ENCODE measurements at regions not wholly inside any gene's neighbourhood (a gene's known extent, or its start where the extent isn't known, plus 50 kb on each side); places are given as distances from the start of the nearest gene placed in this dataset.

DNA sequence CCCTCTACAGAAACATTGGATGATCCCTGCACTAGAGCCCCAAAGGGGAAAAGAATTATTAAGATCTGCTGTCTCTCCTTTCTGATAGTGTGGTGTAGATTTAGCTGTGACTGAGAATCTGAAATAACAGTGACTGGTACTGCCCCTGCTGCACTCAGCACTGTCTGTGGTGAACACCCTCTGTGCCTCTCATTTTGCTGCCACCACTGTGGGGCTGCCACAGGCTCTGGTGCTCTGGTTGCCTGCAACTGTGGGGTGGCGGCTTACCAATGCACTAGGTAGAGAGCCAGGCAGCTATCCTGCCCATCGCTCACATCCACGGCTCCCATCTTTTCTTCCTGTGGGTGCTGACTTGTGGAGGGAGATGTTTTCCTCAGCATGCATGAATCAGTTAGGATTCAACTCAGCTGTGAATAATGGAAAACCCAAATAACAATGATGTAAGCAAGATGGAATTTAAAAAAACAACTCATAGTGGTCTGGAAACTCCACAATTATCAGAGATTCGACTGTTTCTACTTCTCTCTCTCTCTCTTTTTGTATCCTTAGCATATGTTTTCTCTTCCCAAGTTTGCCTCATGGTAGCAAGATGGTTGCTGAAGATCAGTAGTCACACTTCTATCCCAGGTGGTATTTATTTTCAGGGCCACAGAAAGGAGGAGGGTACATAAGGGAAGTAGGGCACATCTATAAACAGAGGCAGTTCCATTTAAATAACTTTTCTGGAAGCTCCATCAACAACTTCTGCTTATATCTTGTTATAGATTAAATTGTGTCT lies 99.8 kb upstream of the DAP start:
- Mint-ChIP-seq H3K4me3 (ENCODE audit: unreplicated experiment) (no peak overlapping the region), H3K27ac (ENCODE audit: unreplicated experiment) (no peak overlapping the region), H3K27me3 (ENCODE audit: unreplicated experiment) (peaks cover 8% of the 10 kb centered on the region), H3K36me3 (ENCODE audit: unreplicated experiment) (peaks cover 6% of the 10 kb centered on the region), H3K9me3 (ENCODE audit: unreplicated experiment) (peaks cover 3% of the 10 kb centered on the region), H3K4me1 (ENCODE audit: low read depth, unreplicated experiment) (peaks cover 9% of the 10 kb centered on the region)
- DNase-seq = no peak
- TF ChIP-seq, protein P1, sequence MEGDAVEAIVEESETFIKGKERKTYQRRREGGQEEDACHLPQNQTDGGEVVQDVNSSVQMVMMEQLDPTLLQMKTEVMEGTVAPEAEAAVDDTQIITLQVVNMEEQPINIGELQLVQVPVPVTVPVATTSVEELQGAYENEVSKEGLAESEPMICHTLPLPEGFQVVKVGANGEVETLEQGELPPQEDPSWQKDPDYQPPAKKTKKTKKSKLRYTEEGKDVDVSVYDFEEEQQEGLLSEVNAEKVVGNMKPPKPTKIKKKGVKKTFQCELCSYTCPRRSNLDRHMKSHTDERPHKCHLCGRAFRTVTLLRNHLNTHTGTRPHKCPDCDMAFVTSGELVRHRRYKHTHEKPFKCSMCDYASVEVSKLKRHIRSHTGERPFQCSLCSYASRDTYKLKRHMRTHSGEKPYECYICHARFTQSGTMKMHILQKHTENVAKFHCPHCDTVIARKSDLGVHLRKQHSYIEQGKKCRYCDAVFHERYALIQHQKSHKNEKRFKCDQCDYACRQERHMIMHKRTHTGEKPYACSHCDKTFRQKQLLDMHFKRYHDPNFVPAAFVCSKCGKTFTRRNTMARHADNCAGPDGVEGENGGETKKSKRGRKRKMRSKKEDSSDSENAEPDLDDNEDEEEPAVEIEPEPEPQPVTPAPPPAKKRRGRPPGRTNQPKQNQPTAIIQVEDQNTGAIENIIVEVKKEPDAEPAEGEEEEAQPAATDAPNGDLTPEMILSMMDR (IDR thresholded peaks at IDR 0.05; ENCODE audit: partially characterized antibody, unreplicated experiment) = no peak

DNA sequence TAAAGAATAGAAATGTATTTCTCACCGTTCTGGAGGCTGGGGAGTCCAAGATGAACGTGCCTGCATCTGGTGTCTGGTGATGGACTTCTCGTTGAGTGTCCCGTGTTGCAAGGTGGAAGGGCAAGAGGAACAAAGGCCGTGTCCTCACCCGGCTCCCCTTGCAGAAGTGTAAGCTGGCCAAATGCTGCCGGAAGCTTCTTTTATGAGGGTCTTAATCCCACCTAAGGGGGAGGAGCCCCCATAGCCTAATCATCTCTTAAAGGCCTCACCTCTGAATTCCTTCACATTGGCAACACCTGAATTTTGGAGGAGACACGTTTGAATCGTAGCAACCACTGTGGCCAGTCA lies 99.1 kb upstream of the DAP start:
- H3K9me3 Mint-ChIP-seq (ENCODE audit: unreplicated experiment) = peaks cover 3% of the 10 kb centered on the region
- DNase-seq = no peak
- H3K27ac Mint-ChIP-seq (ENCODE audit: unreplicated experiment) = no peak overlapping the region
- TF ChIP-seq, protein P1 (IDR thresholded peaks at IDR 0.05; ENCODE audit: partially characterized antibody, unreplicated experiment) = no peak
- peaks cover 6% of the 10 kb centered on the region for H3K36me3 Mint-ChIP-seq (ENCODE audit: unreplicated experiment)
- H3K4me3 Mint-ChIP-seq (ENCODE audit: unreplicated experiment) = no peak overlapping the region
- peaks cover 7% of the 10 kb centered on the region for H3K4me1 Mint-ChIP-seq (ENCODE audit: low read depth, unreplicated experiment)
- peaks cover 8% of the 10 kb centered on the region for H3K27me3 Mint-ChIP-seq (ENCODE audit: unreplicated experiment)

DNA sequence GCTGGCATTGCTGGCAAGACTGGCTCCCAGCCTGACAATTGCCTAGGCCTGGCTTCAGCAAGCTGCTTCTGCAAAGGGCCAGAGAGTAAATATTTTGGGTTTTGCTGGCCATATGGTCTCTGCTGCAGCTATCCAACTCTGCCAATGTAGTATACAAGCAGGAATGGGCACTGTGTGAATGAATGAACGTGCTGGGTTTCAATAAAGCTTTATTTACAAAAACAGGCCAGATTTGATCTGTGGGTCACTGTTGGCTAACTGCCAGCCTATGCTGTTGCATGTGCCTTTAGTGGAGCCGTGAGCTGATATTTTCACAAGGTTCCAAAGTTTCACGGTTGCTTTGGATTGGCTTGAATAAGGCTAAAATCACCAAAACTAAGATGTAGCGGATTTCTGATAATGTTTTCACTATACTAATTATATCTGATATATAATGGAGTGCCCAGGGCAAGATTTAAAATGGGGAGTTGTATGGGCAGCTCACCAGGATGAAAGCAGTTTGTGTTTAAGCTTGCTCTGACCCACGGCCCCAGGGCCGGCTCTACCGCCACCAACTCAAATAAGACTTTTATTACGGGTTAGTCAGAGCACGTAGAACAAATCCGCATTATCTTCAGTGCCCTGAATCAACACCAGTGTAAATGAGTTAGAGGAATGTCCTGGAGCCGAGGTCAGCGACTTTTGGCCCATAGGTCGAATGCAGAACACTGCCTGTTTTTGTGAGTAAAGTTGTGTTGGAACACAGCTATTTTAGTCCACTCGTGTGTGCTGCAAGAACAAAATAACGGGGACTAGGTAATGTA lies 98.6 kb upstream of the DAP start:
- TF ChIP-seq, protein P1 (IDR thresholded peaks at IDR 0.05; ENCODE audit: partially characterized antibody, unreplicated experiment) = no peak
- Mint-ChIP-seq H3K36me3 (ENCODE audit: unreplicated experiment) (peaks cover 6% of the 10 kb centered on the region), H3K27ac (ENCODE audit: unreplicated experiment) (no peak overlapping the region), H3K9me3 (ENCODE audit: unreplicated experiment) (peaks cover 3% of the 10 kb centered on the region), H3K4me3 (ENCODE audit: unreplicated experiment) (no peak overlapping the region), H3K27me3 (ENCODE audit: unreplicated experiment) (peaks cover 10% of the 10 kb centered on the region), H3K4me1 (ENCODE audit: low read depth, unreplicated experiment) (peaks cover 9% of the 10 kb centered on the region)
- no peak for DNase-seq

DNA sequence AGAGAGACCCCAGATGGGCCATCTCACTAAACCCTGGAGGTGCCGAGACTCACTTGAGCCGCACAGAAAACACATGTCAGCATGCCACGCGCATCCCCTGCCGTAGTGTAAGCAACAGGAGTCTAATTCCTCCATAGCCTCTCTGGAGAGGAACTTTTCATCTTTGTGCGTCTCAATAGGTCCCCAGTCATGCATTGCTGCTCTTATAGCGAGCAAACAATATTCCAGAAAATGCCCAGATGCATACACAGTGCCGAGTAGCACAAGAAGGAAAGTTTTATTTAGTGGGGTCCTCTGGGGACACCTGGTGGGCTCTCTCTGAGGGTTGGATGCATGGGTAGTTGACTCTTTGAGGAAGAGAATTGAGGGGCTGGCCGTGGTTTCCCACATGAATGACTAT lies 97.9 kb upstream of the DAP start:
- Mint-ChIP-seq H3K4me1 (ENCODE audit: low read depth, unreplicated experiment) (peaks cover 9% of the 10 kb centered on the region), H3K27me3 (ENCODE audit: unreplicated experiment) (peaks cover 10% of the 10 kb centered on the region), H3K36me3 (ENCODE audit: unreplicated experiment) (peaks cover 6% of the 10 kb centered on the region), H3K4me3 (ENCODE audit: unreplicated experiment) (no peak overlapping the region), H3K27ac (ENCODE audit: unreplicated experiment) (no peak overlapping the region), H3K9me3 (ENCODE audit: unreplicated experiment) (peaks cover 3% of the 10 kb centered on the region)
- DNase-seq = no peak
- TF ChIP-seq, protein P1 (IDR thresholded peaks at IDR 0.05; ENCODE audit: partially characterized antibody, unreplicated experiment) = no peak

DNA sequence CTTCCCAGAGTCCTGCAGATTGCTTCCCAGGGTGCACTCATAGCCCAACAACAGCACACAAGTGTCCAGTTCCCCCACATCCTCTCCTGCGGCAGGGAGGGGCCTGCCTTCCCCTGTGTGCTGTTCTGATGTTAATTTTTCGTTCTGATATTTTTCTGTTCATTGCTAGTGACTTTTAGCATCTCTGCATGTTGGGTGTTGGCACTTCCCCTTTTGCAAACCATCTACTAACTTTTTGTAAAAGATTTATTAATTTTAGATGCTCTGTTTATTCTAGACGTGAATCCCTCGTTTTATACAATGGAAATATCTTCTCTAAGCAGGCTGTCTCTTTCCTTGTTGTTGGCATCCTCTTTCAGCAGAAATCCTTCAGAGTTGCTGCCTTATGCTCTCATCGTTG lies 97.3 kb upstream of the DAP start:
- no peak for DNase-seq
- H3K27ac Mint-ChIP-seq (ENCODE audit: unreplicated experiment) = no peak overlapping the region
- no peak overlapping the region for H3K4me3 Mint-ChIP-seq (ENCODE audit: unreplicated experiment)
- H3K27me3 Mint-ChIP-seq (ENCODE audit: unreplicated experiment) = peaks cover 10% of the 10 kb centered on the region
- peaks cover 3% of the 10 kb centered on the region for H3K9me3 Mint-ChIP-seq (ENCODE audit: unreplicated experiment)
- TF ChIP-seq, protein P1 (IDR thresholded peaks at IDR 0.05; ENCODE audit: partially characterized antibody, unreplicated experiment) = no peak
- peaks cover 6% of the 10 kb centered on the region for H3K36me3 Mint-ChIP-seq (ENCODE audit: unreplicated experiment)
- H3K4me1 Mint-ChIP-seq (ENCODE audit: low read depth, unreplicated experiment) = peaks cover 9% of the 10 kb centered on the region
